Sigmoid colon (tissue), 6 donors: ENCODE measurements at regions not wholly inside any gene's neighbourhood (a gene's known extent, or its start where the extent isn't known, plus 50 kb on each side); places are given as distances from the start of the nearest gene placed in this dataset.
"Not testable (repeated sequence)": the region's sequence is repeated elsewhere in the genome, so short reads cannot be mapped to it uniquely, and the experiment has no call there.

Source experiments
- DNase-seq: peaks from one replicate; pipeline ENCODE4 v3.0.0-alpha.2; 2019
- H3K27ac ChIP-seq, 4 donors: fragments of 200-600 bp; sonication (generic); one replicate each; pipeline ENCODE4 v1.5.1; 2016 to 2019; ENCODE audit warnings: mild to moderate bottlenecking in 1 of 4
- H3K27me3 ChIP-seq, 3 donors: fragments of 200-600 bp; sonication (generic); one replicate each; pipeline ENCODE4 v1.5.1; 2019; ENCODE audit warnings: mild to moderate bottlenecking in 1 of 3
- H3K36me3 ChIP-seq, 4 donors: fragments of 200-600 bp; sonication (generic); one replicate each; pipeline ENCODE4 v1.5.1; 2016 to 2019
- H3K4me1 ChIP-seq, 4 donors: fragments of 200-600 bp; sonication (generic); one replicate each; pipeline ENCODE4 v1.5.1; 2017 to 2019
- H3K4me3 ChIP-seq, 4 donors: fragments of 200-600 bp; sonication (generic); one replicate each; pipeline ENCODE4 v1.5.1; 2017 to 2019; ENCODE audit warnings: mild to moderate bottlenecking in 2 of 4, moderate library complexity in 1 of 4
- H3K9me3 ChIP-seq, 4 donors: fragments of 200-600 bp in 3 of 4; sonication (generic) in 3 of 4; one replicate each; pipeline versions ENCODE4 v1.5.1 to v1.6.1; 2013 to 2019
- EP300 ChIP-seq, 4 donors: sonication (generic); formaldehyde crosslinking; IDR thresholded peaks; one replicate each; pipeline ENCODE4 v1.6.1; 2017; ENCODE audit warnings: antibody characterized with exemption in 4 of 4
- POLR2A ChIP-seq, 2 donors: fragments of 450-650 bp; IDR thresholded peaks; one replicate each; pipeline ENCODE4 v1.6.1; 2016; ENCODE audit warnings: antibody characterized with exemption in 2 of 2, mild to moderate bottlenecking in 2 of 2, moderate library complexity in 2 of 2
- POLR2AphosphoS5 ChIP-seq, 4 donors: sonication (generic); formaldehyde crosslinking; IDR thresholded peaks; one replicate each; pipeline ENCODE4 v1.6.1; 2017; ENCODE audit warnings: antibody characterized with exemption in 4 of 4
- WGBS, 2 donors: extraction: QIAGEN DNeasy Blood & Tissue Kit; methylation state at CpG; one replicate each; pipeline ENCODE4 v1.1.7; 2013; 5-methylcytosine and 5-hydroxymethylcytosine counted together
- intact Hi-C: fragments of 100-400 bp; cut with DNase I; formaldehyde crosslinking; loops from one replicate; pipeline ENCODE4 v1.15.1; 2023
- TF ChIP-seq, protein P1 (sequence below), 4 experiments: fragments of 450-650 bp in 3 of 4; fragments of 200-600 bp in 1 of 4; IDR thresholded peaks; one replicate each; pipeline ENCODE4 v1.5.1; 2016 to 2019; ENCODE audit warnings: antibody characterized with exemption in 4 of 4, mild to moderate bottlenecking in 3 of 4, moderate library complexity in 2 of 4
- donor health status: healthy with polysubstance abuse.
- donor health status: healthy.

DNA sequence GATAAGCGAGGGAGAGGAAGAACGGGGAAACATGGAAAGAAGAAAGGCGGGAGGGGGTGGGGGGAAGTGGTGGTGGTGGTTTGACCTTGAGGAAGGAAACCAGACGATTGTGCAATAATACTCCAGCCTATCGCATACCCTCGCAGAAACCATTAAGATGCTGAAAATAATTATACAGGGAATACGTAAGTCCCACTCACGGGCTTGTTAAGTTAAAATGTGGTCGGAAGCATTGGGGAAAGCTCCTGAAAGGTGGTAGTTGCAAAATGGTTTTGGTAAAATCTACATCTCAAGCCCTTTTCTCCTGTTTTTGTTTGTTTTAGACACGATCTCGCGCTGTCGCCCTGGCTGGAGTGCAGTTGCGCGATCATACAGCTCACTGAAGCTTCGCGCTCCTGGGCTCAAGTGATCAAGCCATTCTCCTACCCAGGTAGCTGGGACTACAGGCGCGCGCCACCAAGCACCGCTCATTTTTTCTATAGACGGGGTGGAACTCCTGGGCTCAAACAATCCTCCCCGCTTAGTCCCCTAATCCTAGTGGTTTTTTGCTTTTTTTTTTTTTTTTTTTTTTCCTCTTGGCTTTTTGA lies 128.9 kb upstream of the ZNF184 start:
- Histone ChIP-seq H3K9me3 (no peaks in the 10 kb centered on the region), H3K27me3 (peaks cover 10 to 93% (median 49%) of the 10 kb centered on the region in 3 donors), H3K4me1 (no peaks in the 10 kb centered on the region), H3K4me3 (no peak overlapping the region), H3K27ac (no peak overlapping the region), H3K36me3 (no peaks in the 10 kb centered on the region)
- no peak for TF ChIP-seq POLR2A (IDR thresholded peaks at IDR 0.05)
- TF ChIP-seq, protein P1, sequence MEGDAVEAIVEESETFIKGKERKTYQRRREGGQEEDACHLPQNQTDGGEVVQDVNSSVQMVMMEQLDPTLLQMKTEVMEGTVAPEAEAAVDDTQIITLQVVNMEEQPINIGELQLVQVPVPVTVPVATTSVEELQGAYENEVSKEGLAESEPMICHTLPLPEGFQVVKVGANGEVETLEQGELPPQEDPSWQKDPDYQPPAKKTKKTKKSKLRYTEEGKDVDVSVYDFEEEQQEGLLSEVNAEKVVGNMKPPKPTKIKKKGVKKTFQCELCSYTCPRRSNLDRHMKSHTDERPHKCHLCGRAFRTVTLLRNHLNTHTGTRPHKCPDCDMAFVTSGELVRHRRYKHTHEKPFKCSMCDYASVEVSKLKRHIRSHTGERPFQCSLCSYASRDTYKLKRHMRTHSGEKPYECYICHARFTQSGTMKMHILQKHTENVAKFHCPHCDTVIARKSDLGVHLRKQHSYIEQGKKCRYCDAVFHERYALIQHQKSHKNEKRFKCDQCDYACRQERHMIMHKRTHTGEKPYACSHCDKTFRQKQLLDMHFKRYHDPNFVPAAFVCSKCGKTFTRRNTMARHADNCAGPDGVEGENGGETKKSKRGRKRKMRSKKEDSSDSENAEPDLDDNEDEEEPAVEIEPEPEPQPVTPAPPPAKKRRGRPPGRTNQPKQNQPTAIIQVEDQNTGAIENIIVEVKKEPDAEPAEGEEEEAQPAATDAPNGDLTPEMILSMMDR (IDR thresholded peaks at IDR 0.05): no peak
- TF ChIP-seq POLR2AphosphoS5 (IDR thresholded peaks at IDR 0.05): no peak
- no peak for TF ChIP-seq EP300 (IDR thresholded peaks at IDR 0.05)
- intact Hi-C loops: no loop called here
- DNase-seq: no peak
- 17 to 57% methylated on average over 23 of the region's 23 CpGs for WGBS, 2 donors

- no peak for TF ChIP-seq POLR2AphosphoS5 (IDR thresholded peaks at IDR 0.05)
- TF ChIP-seq, protein P1 (IDR thresholded peaks at IDR 0.05): no peak
- TF ChIP-seq EP300 (IDR thresholded peaks at IDR 0.05): no peak
- no peak for TF ChIP-seq POLR2A (IDR thresholded peaks at IDR 0.05)
- H3K36me3 ChIP-seq: no peaks in the 10 kb centered on the region
- no peaks in the 10 kb centered on the region for H3K4me1 ChIP-seq
- WGBS, 2 donors: 90 to 92% methylated on average over 19 of the region's 19 CpGs
- intact Hi-C loops: no loop called here
- no peak for DNase-seq
- peaks cover 10 to 95% (median 52%) of the 10 kb centered on the region in 3 donors for H3K27me3 ChIP-seq
- no peaks in the 10 kb centered on the region for H3K9me3 ChIP-seq
- no peak overlapping the region for H3K27ac ChIP-seq
- no peak overlapping the region for H3K4me3 ChIP-seq
Observed at GRCh38 chr6:27599859-27600532, 127.1 kb upstream of the ZNF184 start.

- H3K27ac ChIP-seq, H3K4me3 ChIP-seq, DNase-seq, H3K36me3 ChIP-seq, intact Hi-C loops, H3K4me1 ChIP-seq, H3K9me3 ChIP-seq: not testable (repeated sequence)
- peaks cover 23 to 95% (median 49%) of the 10 kb centered on the region in 3 donors for H3K27me3 ChIP-seq
- 62 to 68% methylated on average over 13 of the region's 13 CpGs for WGBS, 2 donors
Observed at GRCh38 chr6:27597031-27597567, 124.2 kb upstream of the ZNF184 start.

GRCh38 chr6:27593861-27594260 lies 121.0 kb upstream of the ZNF184 start:
- no peak overlapping the region for H3K27ac ChIP-seq
- no peaks in the 10 kb centered on the region for H3K36me3 ChIP-seq
- 18 to 21% methylated on average over 5 of the region's 5 CpGs for WGBS, 2 donors
- H3K27me3 ChIP-seq: peaks cover 20 to 94% (median 56%) of the 10 kb centered on the region in 3 donors
- H3K4me1 ChIP-seq: no peaks in the 10 kb centered on the region
- TF ChIP-seq POLR2AphosphoS5 (IDR thresholded peaks at IDR 0.05) (no peak), EP300 (IDR thresholded peaks at IDR 0.05) (no peak), POLR2A (IDR thresholded peaks at IDR 0.05) (no peak)
- TF ChIP-seq, protein P1 (IDR thresholded peaks at IDR 0.05): no peak
- H3K9me3 ChIP-seq: no peaks in the 10 kb centered on the region
- no peak overlapping the region for H3K4me3 ChIP-seq
- no peak for DNase-seq
- intact Hi-C loops: no loop called here

DNA sequence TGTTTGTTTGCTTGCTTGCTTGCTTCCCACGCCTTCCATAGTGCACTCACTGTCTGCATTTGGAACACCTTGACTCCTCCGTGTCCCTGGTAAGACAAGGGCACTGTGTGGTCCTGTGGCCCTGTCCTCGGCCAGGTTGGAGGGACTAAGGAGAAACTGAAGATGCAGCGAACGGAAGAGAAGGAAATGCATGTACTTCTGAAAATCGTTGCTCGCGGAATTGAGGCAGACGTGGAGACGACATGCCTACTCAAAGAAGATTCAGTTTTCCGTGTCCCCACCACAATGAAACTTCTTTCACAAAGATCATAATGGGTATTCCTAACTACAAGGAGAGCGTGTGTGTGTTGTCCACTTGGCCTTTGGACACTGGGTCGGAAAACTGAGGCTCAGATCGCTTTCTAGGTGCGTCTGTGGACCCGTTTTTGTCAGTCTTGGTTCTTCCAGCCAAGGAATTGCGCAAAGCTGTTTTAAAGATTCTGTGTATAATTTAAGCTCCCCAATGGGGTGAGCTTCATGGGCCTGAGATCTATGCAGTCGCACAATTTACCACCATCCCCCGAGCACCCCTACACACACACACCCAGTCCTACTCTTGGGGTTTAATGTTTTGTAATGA lies 120.4 kb upstream of the ZNF184 start:
- no peak for TF ChIP-seq POLR2A (IDR thresholded peaks at IDR 0.05)
- no peak for TF ChIP-seq POLR2AphosphoS5 (IDR thresholded peaks at IDR 0.05)
- TF ChIP-seq, protein P1 (IDR thresholded peaks at IDR 0.05): no peak
- no peak for TF ChIP-seq EP300 (IDR thresholded peaks at IDR 0.05)
- H3K27ac ChIP-seq: no peak overlapping the region
- H3K9me3 ChIP-seq: no peaks in the 10 kb centered on the region
- DNase-seq: no peak
- 14 to 34% methylated on average over 19 of the region's 19 CpGs for WGBS, 2 donors
- H3K4me3 ChIP-seq: no peak overlapping the region
- peaks cover 20 to 89% (median 56%) of the 10 kb centered on the region in 3 donors for H3K27me3 ChIP-seq
- intact Hi-C loops: no loop called here
- no peaks in the 10 kb centered on the region for H3K36me3 ChIP-seq
- H3K4me1 ChIP-seq: no peaks in the 10 kb centered on the region
